ENCODE measurements at regions not wholly inside any gene's neighbourhood (a gene's known extent, or its start where the extent isn't known, plus 50 kb on each side); places are given as distances from the start of the nearest gene placed in this dataset.

DNA sequence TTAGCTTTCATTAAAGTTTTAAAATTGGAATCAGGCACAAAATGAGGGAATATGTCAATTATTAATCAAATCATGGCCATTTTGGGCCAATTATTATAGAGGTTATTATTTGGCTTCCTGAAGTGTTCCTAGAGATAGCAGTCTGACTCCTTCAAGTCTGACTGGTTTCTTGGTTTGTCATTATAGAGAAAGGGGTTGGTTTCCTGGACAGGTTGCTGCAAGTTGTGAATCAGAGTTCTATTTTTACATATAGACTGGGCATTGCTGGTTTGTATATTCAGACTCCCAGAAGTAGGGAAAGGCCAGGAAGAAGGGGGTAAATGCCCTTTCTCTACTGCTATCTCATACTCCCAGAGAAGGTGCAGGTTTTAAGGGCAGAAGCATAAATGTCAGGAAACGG, 121.4 kb upstream of the CEP162 start:
- TF ChIP-seq POLR2A (IDR thresholded peaks at IDR 0.05) (no peak), CTCF (IDR thresholded peaks at IDR 0.05) (no peak)
